ENCODE measurements at regions not wholly inside any gene's neighbourhood (a gene's known extent, or its start where the extent isn't known, plus 50 kb on each side); places are given as distances from the start of the nearest gene placed in this dataset.

- no peak overlapping the region for H3K27ac ChIP-seq (ENCODE audit: low read length)
Observed at GRCh38 chr7:119515214-119515613, 757.8 kb upstream of the KCND2 start.

GRCh38 chr7:119515962-119516361, 757.0 kb upstream of the KCND2 start:
- H3K9me3 ChIP-seq (ENCODE audit: control insufficient read depth in 1 of 2, low read length in 2 of 2) = no peaks in the 10 kb centered on the region
- no peaks in the 10 kb centered on the region for H3K27me3 ChIP-seq (ENCODE audit: low read depth, low read length)
- H3K27ac ChIP-seq (ENCODE audit: low read length) = no peak overlapping the region
- H3K36me3 ChIP-seq (ENCODE audit: control insufficient read depth in 1 of 2, insufficient read depth in 2 of 2, low read length in 2 of 2) = no peaks in the 10 kb centered on the region
- H3K4me3 ChIP-seq (ENCODE audit: low read depth in 1 of 2, low read length in 2 of 2) = no peak overlapping the region
- no peaks in the 10 kb centered on the region for H3K4me1 ChIP-seq (ENCODE audit: control insufficient read depth in 1 of 2, insufficient read depth in 2 of 2, low read length in 2 of 2)

More at GRCh38 chr7:119515214-119515613, 757.8 kb upstream of the KCND2 start:
- no peaks in the 10 kb centered on the region for H3K9me3 ChIP-seq (ENCODE audit: control insufficient read depth in 1 of 2, low read length in 2 of 2)
- no peaks in the 10 kb centered on the region for H3K4me1 ChIP-seq (ENCODE audit: control insufficient read depth in 1 of 2, insufficient read depth in 2 of 2, low read length in 2 of 2)
- no peaks in the 10 kb centered on the region for H3K27me3 ChIP-seq (ENCODE audit: low read depth, low read length)
- no peaks in the 10 kb centered on the region for H3K36me3 ChIP-seq (ENCODE audit: control insufficient read depth in 1 of 2, insufficient read depth in 2 of 2, low read length in 2 of 2)
- H3K4me3 ChIP-seq (ENCODE audit: low read depth in 1 of 2, low read length in 2 of 2) = no peak overlapping the region

- H3K27ac ChIP-seq (ENCODE audit: low read length) = no peak overlapping the region
- H3K4me1 ChIP-seq (ENCODE audit: control insufficient read depth in 1 of 2, insufficient read depth in 2 of 2, low read length in 2 of 2) = no peaks in the 10 kb centered on the region
- H3K27me3 ChIP-seq (ENCODE audit: low read depth, low read length) = no peaks in the 10 kb centered on the region
- H3K9me3 ChIP-seq (ENCODE audit: control insufficient read depth in 1 of 2, low read length in 2 of 2) = peaks cover 0 to 12% of the 10 kb centered on the region in 2 donors
- no peak overlapping the region for H3K4me3 ChIP-seq (ENCODE audit: low read depth in 1 of 2, low read length in 2 of 2)
- H3K36me3 ChIP-seq (ENCODE audit: control insufficient read depth in 1 of 2, insufficient read depth in 2 of 2, low read length in 2 of 2) = no peaks in the 10 kb centered on the region
Observed at GRCh38 chr7:119522263-119522662, 750.7 kb upstream of the KCND2 start.

GRCh38 chr7:119522698-119523097, 750.3 kb upstream of the KCND2 start:
- no peaks in the 10 kb centered on the region for H3K36me3 ChIP-seq (ENCODE audit: control insufficient read depth in 1 of 2, insufficient read depth in 2 of 2, low read length in 2 of 2)
- no peaks in the 10 kb centered on the region for H3K4me1 ChIP-seq (ENCODE audit: control insufficient read depth in 1 of 2, insufficient read depth in 2 of 2, low read length in 2 of 2)
- H3K27ac ChIP-seq (ENCODE audit: low read length) = no peak overlapping the region
- H3K9me3 ChIP-seq (ENCODE audit: control insufficient read depth in 1 of 2, low read length in 2 of 2) = peaks cover 0 to 12% of the 10 kb centered on the region in 2 donors
- H3K27me3 ChIP-seq (ENCODE audit: low read depth, low read length) = no peaks in the 10 kb centered on the region
- H3K4me3 ChIP-seq (ENCODE audit: low read depth in 1 of 2, low read length in 2 of 2) = no peak overlapping the region

- no peaks in the 10 kb centered on the region for H3K9me3 ChIP-seq (ENCODE audit: control insufficient read depth in 1 of 2, low read length in 2 of 2)
- no peaks in the 10 kb centered on the region for H3K4me1 ChIP-seq (ENCODE audit: control insufficient read depth in 1 of 2, insufficient read depth in 2 of 2, low read length in 2 of 2)
- no peak overlapping the region for H3K4me3 ChIP-seq (ENCODE audit: low read depth in 1 of 2, low read length in 2 of 2)
- no peaks in the 10 kb centered on the region for H3K27me3 ChIP-seq (ENCODE audit: low read depth, low read length)
- H3K27ac ChIP-seq (ENCODE audit: low read length) = no peak overlapping the region
- no peaks in the 10 kb centered on the region for H3K36me3 ChIP-seq (ENCODE audit: control insufficient read depth in 1 of 2, insufficient read depth in 2 of 2, low read length in 2 of 2)
Observed at GRCh38 chr7:119545118-119545517, 727.9 kb upstream of the KCND2 start.

- no peak overlapping the region for H3K4me3 ChIP-seq (ENCODE audit: low read depth in 1 of 2, low read length in 2 of 2)
- no peaks in the 10 kb centered on the region for H3K36me3 ChIP-seq (ENCODE audit: control insufficient read depth in 1 of 2, insufficient read depth in 2 of 2, low read length in 2 of 2)
- no peaks in the 10 kb centered on the region for H3K27me3 ChIP-seq (ENCODE audit: low read depth, low read length)
- H3K4me1 ChIP-seq (ENCODE audit: control insufficient read depth in 1 of 2, insufficient read depth in 2 of 2, low read length in 2 of 2) = no peaks in the 10 kb centered on the region
- no peak overlapping the region for H3K27ac ChIP-seq (ENCODE audit: low read length)
- H3K9me3 ChIP-seq (ENCODE audit: control insufficient read depth in 1 of 2, low read length in 2 of 2) = no peaks in the 10 kb centered on the region
Observed at GRCh38 chr7:119555788-119556187, 717.2 kb upstream of the KCND2 start.

GRCh38 chr7:119556436-119556835, 716.5 kb upstream of the KCND2 start:
- no peaks in the 10 kb centered on the region for H3K4me1 ChIP-seq (ENCODE audit: control insufficient read depth in 1 of 2, insufficient read depth in 2 of 2, low read length in 2 of 2)
- H3K27me3 ChIP-seq (ENCODE audit: low read depth, low read length) = no peaks in the 10 kb centered on the region
- H3K36me3 ChIP-seq (ENCODE audit: control insufficient read depth in 1 of 2, insufficient read depth in 2 of 2, low read length in 2 of 2) = no peaks in the 10 kb centered on the region
- H3K27ac ChIP-seq (ENCODE audit: low read length) = no peak overlapping the region
- H3K9me3 ChIP-seq (ENCODE audit: control insufficient read depth in 1 of 2, low read length in 2 of 2) = no peaks in the 10 kb centered on the region
- no peak overlapping the region for H3K4me3 ChIP-seq (ENCODE audit: low read depth in 1 of 2, low read length in 2 of 2)

GRCh38 chr7:119561751-119562150, 711.2 kb upstream of the KCND2 start:
- no peaks in the 10 kb centered on the region for H3K4me1 ChIP-seq (ENCODE audit: control insufficient read depth in 1 of 2, insufficient read depth in 2 of 2, low read length in 2 of 2)
- no peaks in the 10 kb centered on the region for H3K9me3 ChIP-seq (ENCODE audit: control insufficient read depth in 1 of 2, low read length in 2 of 2)
- H3K36me3 ChIP-seq (ENCODE audit: control insufficient read depth in 1 of 2, insufficient read depth in 2 of 2, low read length in 2 of 2) = no peaks in the 10 kb centered on the region
- H3K27me3 ChIP-seq (ENCODE audit: low read depth, low read length) = no peaks in the 10 kb centered on the region
- H3K27ac ChIP-seq (ENCODE audit: low read length) = no peak overlapping the region
- no peak overlapping the region for H3K4me3 ChIP-seq (ENCODE audit: low read depth in 1 of 2, low read length in 2 of 2)

- Histone ChIP-seq H3K9me3 (ENCODE audit: control insufficient read depth in 1 of 2, low read length in 2 of 2) (no peaks in the 10 kb centered on the region), H3K4me3 (ENCODE audit: low read depth in 1 of 2, low read length in 2 of 2) (no peak overlapping the region), H3K27ac (ENCODE audit: low read length) (no peak overlapping the region), H3K27me3 (ENCODE audit: low read depth, low read length) (no peaks in the 10 kb centered on the region), H3K4me1 (ENCODE audit: control insufficient read depth in 1 of 2, insufficient read depth in 2 of 2, low read length in 2 of 2) (no peaks in the 10 kb centered on the region), H3K36me3 (ENCODE audit: control insufficient read depth in 1 of 2, insufficient read depth in 2 of 2, low read length in 2 of 2) (no peaks in the 10 kb centered on the region)
Observed at GRCh38 chr7:119562839-119563238, 710.1 kb upstream of the KCND2 start.

- Histone ChIP-seq H3K36me3 (ENCODE audit: control insufficient read depth in 1 of 2, insufficient read depth in 2 of 2, low read length in 2 of 2) (no peaks in the 10 kb centered on the region), H3K4me3 (ENCODE audit: low read depth in 1 of 2, low read length in 2 of 2) (no peak overlapping the region), H3K9me3 (ENCODE audit: control insufficient read depth in 1 of 2, low read length in 2 of 2) (no peaks in the 10 kb centered on the region), H3K4me1 (ENCODE audit: control insufficient read depth in 1 of 2, insufficient read depth in 2 of 2, low read length in 2 of 2) (no peaks in the 10 kb centered on the region), H3K27ac (ENCODE audit: low read length) (no peak overlapping the region), H3K27me3 (ENCODE audit: low read depth, low read length) (no peaks in the 10 kb centered on the region)
Observed at GRCh38 chr7:119571666-119572065, 701.3 kb upstream of the KCND2 start.

GRCh38 chr7:119572132-119572531, 700.8 kb upstream of the KCND2 start:
- Histone ChIP-seq H3K9me3 (ENCODE audit: control insufficient read depth in 1 of 2, low read length in 2 of 2) (no peaks in the 10 kb centered on the region), H3K27me3 (ENCODE audit: low read depth, low read length) (no peaks in the 10 kb centered on the region), H3K4me1 (ENCODE audit: control insufficient read depth in 1 of 2, insufficient read depth in 2 of 2, low read length in 2 of 2) (no peaks in the 10 kb centered on the region), H3K27ac (ENCODE audit: low read length) (no peak overlapping the region), H3K4me3 (ENCODE audit: low read depth in 1 of 2, low read length in 2 of 2) (no peak overlapping the region), H3K36me3 (ENCODE audit: control insufficient read depth in 1 of 2, insufficient read depth in 2 of 2, low read length in 2 of 2) (no peaks in the 10 kb centered on the region)

- H3K4me1 ChIP-seq (ENCODE audit: control insufficient read depth in 1 of 2, insufficient read depth in 2 of 2, low read length in 2 of 2) = no peaks in the 10 kb centered on the region
- H3K9me3 ChIP-seq (ENCODE audit: control insufficient read depth in 1 of 2, low read length in 2 of 2) = no peaks in the 10 kb centered on the region
- no peaks in the 10 kb centered on the region for H3K27me3 ChIP-seq (ENCODE audit: low read depth, low read length)
- no peaks in the 10 kb centered on the region for H3K36me3 ChIP-seq (ENCODE audit: control insufficient read depth in 1 of 2, insufficient read depth in 2 of 2, low read length in 2 of 2)
- no peak overlapping the region for H3K4me3 ChIP-seq (ENCODE audit: low read depth in 1 of 2, low read length in 2 of 2)
- H3K27ac ChIP-seq (ENCODE audit: low read length) = no peak overlapping the region
Observed at GRCh38 chr7:119572541-119572940, 700.4 kb upstream of the KCND2 start.
